Hematopoietic multipotent progenitor cell (in vitro differentiated cells): ENCODE measurements at regions not wholly inside any gene's neighbourhood (a gene's known extent, or its start where the extent isn't known, plus 50 kb on each side); places are given as distances from the start of the nearest gene placed in this dataset.

ENCODE experiments used
- DNase-seq, 3 donors: peaks; one replicate each; pipeline ENCODE4 v3.0.0-alpha.2; 2011 to 2015; ENCODE audit warnings: low read depth in 2 of 3, low spot score in 2 of 3

DNA sequence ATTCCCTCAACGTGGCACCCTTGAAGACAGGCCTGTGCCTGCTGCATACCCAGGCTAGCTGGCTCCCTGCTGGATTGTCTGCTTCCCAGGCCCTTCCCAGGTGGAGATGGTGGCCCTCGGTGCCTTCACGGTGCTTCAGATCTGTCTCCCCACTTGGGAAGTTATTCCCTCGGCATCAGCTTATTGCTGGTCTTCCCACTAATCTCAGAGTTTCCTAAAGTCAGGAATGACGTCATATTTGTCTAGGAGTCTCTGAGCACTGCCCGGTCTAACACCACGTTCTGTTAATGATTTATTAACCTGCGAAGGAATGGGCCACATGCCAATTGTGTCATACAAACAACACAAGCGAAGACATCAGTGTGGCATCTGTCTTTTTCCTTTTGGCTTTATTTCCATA, 269.8 kb upstream of the ID2 start:
- no peak for DNase-seq

DNA sequence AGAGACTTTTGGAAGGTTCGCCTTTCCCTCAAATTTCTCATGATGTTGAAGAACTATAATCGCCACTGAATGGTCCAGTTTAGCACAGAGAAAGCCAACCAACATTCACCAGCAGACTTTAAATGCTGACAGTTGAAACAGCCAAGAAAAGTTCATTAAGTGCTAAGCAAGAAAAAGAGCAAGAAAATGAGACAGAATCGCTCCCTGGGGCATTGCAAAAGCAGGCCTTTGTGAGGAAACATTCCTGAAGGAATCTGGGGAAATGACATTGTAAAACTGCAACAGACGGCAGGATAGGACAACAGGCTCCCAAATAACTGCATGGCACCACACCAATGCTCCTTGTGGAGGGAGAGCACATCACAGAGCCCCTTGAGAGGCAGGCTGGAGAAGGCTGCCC, 269.3 kb upstream of the ID2 start:
- DNase-seq, result no peak

DNA sequence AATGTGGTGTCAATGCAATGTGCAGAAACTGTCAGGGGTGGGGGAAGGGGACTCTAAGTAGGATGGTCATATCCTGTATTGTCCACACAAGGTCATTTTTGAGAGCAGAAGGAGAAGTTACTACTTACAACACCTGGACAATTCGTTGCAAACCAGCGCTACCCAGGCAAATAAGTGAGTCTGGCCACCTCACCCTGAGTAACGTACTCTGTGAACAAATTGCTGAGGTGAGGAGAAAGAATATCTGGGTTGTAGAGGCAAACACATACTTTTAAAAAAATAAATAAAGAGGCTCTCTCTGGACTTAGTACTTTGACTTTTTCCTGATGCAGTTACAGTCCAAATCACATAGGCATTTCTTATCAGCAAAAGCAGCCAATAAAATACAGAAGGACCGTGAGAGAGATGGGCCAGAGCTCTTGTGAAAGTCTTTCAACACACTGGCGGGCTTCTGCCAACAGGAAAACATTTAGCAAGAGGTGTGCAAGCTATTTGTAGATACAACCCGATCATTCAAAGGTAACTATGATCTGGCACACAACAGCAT, 268.2 kb upstream of the ID2 start:
- DNase-seq, result no peak

DNA sequence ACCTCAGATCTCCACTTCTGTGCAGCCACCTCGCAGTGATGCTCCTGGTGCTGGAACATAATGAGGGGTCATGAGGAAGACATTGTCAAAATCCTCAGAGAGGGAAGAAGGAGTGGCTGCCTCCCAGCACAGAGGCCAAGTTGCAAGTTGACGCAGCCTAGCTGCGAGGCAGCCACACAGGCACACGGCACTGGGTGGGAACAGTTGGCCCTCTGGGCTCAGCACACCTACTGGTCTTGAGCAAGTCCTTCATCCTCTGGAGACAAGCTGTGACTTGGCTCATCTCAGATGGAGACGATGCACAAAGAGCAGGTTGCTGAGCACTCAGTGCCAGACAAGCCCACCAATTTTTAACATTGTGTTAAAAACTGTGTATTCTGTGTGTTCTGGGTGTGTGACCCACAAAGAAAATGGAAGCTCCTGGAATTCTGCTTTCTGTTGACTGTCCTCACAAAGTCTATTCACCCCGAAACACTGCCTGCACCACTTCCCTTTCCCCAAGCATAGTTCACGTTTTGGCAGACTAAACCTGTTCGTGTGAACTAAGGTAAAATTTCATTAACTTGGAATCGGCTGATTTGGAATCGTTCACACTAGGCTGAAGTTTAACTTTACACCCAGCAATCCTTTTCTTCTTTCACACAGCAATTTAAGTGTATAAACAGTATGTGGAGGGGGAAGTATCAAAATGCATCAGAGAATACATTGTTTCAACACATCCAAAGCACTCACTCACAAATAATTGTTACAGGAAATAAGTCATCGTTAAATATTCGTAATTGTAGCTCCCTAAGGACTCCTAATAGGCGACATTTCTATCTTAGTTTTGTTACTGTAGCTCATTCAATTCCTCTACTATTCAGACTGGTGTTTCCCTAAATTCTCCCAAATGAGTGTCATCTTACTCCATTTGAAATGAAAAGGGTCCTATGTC, 266.6 kb upstream of the ID2 start:
- DNase-seq, result no peak

DNA sequence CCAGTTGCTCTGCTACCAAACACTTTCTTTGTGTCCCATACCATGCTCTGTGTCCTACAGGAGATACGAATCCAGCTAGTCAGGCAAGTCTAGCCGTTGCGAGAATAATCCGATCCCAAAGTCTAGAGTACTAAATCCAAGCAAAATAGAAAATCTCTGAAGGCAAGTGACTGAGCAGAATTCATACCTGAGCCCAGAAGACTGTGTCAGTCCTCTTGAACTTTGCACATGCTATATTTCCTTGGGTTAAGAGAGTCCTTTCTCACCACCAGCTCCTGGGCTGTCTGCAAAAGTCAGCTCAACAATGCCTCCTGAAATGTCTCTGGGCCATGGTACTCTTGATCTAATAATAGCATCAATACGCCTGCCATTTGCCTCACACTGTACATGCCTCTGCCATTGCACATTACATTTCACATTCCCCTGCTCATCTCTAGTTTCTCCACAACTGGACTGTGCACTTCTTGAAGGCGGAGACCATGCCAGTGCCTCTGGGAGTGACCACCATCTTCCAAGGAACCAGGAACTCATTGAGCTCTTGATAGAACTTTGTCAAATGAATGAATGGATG, 265.8 kb upstream of the ID2 start:
- no peak for DNase-seq

DNA sequence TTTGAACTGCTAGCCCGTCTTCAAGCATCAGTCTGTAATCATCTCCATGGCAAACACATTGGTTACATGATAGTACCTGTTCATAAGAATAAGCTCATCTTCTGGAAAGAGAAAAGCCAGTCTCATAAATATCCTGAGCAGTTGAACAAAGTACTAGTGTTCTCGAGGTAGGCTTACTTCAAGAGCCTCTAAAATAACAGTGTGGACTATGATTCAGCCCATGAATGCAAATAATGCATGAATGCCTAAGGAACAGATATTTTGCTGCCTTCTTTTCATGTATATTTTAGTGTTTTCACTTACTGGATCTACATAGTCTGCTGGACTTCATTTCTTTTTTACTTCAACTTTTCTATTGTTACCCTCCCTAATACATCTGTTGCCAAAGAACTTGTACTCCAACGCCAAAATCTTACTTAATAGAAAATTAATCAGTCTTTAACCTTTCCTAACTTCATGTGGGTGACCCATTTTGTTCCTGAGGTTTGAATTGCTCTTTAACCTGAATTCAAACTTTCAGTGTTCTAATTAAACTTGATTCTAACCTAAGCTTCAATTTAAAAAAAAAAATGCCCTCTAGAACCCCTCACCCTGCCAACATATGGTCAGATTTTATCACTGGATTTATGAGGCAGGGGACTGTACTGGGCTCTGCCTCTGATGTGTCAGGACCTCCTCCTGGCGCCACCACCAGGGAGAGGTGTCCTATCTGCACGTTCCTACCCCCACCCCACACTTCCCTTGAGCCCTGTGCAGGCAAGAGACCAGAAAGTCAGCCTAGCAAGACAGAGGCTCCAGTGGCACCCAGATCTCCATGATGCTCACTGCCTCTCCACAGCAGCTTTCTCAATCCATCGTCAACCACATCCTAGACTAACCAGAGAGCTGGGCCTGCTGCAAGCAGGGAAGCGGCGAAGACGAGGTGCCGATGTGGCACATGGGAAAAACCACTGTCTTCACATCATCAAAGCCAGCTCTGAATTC, 264.7 kb upstream of the ID2 start:
- no peak for DNase-seq

DNA sequence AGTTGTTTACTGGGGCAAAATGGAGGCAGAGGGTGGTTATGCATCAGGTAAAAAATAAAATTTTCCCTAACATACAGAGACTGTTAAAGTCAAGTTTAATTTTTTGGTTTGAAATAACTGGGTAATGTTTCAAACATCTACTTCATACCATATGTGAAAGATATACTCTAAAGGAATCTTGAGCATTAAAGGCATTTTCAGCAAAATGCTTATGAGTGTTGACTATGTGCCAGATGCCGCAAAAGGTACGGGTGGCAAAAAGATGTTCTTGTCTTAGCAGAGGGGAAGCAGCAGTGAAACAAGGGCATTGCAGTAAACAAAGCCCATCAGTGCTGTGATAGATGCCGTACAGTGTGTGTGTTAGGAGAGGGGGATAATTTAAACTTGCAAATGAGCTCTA, 263.1 kb upstream of the ID2 start:
- DNase-seq, result no peak

DNA sequence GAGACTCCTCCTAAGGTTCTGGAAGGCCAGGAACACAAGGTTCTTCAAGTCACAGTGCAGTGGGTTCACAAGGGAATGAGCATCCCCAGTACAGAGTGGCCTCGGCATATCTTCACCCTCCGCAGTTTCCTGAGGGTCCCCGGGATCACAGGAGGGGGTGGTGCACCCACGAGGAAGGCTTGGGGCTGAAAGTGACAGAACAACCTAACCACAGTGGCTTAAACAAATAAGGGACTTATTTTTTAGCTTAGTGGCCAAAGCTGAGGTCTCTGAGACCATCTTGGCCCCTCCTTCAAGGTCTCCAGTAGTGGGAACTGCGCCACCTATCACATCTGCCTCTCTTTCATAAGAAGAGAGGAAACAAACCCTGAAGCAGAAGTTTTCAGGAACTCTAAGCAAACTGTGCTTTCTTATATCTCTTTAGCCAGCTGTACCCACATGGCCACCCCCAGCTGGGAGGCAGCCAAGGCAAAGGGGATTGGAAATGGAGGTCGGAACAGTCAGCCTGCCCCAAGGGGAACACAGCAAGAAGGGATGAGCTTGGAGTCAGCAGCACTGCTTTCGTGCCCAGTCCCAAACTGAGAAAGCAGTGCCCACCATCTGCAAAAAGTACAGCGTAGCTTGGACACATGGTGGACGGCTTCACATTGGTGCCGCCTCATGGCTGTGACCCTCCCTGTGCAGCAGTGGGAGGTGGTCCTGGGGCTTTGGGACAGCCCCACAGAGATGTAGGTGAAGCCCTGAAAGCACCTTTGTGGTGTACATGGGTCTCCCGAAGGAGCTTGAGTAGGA, 260.0 kb upstream of the ID2 start:
- DNase-seq, result peak in 2 of 3 donors; percentile 62 to 88

DNA sequence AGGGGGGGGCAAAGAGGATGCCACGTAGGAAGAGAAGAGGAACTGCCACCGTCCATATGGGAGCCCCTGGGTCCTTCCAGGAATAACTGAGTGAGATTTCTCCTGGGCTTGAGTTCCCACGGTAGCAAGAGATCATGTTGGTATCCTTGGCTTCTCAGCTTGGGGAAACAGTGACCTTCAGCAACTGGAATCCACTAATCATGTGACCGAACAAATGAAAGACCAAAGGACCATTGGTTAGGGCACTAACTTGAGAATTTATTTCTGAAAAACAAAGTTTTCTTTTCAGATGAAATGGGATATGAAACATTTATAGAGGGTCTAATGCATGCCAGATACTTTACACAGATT, 259.4 kb upstream of the ID2 start:
- DNase-seq, result no peak

DNA sequence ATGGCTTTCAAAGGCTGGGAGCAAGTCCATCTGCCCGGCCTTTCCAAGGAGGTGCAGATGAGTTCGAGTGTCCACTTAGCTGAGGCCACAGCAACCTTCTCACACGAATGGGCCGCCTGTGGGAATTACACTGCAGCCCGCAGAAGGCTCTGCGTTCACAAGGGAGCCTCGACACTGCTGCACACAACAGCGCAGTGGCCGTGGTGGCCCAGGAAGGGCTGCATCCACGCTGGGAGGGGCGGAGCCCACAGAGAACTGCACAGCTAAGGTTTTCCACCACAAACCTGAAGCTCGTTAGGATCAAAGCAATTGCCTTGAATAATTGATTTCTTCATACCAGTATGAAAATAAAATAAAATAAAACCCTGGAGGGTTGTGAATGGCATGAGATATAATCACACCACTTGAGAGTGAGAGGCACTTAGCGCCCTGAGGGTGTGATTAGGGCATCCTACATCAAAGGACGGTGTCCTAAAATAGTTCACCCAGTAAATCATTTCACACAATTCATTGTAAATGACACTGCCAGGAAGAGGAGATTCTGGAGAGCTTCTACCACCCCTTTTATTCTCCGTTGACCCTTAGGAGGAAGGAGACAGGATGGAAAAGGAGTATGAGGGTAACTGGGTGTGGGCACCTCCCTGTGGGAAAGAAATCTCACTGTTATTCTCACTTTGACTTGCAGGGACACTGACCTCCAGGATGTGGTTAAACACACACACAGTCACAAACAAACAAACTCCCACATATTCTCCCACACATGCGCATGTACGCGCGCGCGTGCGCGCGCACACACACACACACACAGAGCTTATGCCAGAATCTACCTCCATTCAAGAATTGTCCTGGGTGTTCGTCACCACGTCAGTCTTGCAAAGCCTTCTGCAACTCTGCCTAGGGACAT, 256.6 kb upstream of the ID2 start:
- no peak for DNase-seq

DNA sequence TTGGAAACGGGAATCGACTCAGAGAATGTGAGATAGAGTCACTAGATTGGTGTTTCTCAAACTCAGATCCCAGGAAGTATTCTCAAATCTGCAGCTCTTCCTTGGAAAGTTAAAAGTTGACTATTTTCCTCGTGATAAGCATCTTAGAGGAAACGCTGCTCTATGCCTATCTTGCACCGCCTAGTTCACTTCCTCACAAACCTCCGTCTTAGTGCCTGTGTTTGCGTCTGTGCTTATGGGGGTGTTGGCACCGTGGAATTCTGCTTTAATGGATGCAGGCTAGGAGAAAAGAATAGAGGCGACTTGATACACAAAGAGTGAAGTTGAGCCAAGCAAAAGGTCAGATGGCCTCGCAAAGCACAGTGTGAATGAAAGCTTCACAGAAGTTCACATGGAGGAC, 255.3 kb upstream of the ID2 start:
- no peak for DNase-seq

DNA sequence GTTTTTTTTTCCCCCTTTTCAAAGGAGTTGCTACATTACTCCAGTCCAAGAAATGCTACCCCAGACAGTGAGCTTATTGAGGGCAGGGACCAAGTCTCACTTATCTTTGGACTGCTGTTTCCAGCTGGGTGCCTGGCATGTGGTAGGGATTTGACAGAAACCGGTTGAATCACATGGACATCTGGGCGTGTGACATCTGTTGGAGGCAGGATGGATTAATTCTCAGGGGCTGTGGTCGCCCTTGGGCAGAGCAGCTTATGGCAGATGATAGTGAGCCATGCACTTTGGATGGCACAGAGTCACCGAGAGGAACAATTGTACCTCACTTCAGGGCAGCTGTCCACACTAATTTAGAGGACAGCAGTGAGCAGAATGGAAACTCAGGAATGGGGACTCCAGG, 254.6 kb upstream of the ID2 start:
- DNase-seq, result no peak

DNA sequence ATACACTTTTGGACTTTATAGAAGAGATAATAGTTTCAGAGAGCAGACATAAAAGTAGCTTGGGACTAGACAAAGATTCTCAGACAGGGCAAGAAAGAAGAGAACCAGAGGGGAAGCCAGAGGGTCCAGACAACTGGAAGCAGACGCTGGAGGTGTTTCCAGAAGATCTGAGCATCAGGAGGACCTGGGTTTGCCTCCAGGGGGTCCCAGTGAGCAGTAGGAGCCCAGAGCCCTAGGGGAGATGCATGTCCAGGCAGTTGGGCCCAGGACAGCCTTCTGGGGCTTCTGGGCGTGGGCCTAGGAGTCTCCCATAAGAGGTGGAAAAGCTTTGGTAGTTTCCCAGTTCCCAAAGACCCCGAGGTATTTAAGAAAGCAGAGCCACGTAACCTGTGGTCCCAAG, 251.2 kb upstream of the ID2 start:
- no peak for DNase-seq

DNA sequence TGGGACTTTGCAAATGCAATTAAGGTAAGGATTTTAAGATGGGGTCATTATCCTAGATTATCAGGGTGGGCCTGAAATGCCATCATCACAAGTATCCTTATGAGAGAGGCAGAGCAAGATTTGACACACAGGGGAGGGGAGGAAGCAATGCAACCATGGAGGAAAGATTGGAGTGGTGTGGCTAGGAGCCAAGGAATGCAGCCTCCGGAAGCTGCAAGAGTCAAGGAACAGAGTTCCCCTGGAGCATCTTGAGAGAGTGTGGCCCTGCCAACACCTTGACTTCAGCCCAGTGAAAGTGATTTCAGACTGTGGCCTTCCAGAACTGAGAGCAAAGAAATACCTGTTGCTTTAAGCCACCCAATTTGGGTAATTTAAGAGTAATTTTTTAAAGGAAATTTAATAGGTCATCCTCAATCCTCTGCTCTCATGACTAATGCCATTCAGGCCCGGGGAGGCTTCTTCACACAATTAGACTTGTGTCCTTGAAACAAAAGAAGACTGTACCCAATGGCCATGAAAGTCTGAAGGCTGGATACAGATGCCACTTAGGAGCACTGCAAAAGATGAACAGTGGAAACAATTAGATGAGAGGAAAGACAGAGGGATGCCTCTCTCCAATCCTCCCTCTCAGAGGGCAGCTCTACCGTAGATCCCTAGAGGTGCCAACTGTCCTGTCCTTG, 250.3 kb upstream of the ID2 start:
- DNase-seq, result no peak

DNA sequence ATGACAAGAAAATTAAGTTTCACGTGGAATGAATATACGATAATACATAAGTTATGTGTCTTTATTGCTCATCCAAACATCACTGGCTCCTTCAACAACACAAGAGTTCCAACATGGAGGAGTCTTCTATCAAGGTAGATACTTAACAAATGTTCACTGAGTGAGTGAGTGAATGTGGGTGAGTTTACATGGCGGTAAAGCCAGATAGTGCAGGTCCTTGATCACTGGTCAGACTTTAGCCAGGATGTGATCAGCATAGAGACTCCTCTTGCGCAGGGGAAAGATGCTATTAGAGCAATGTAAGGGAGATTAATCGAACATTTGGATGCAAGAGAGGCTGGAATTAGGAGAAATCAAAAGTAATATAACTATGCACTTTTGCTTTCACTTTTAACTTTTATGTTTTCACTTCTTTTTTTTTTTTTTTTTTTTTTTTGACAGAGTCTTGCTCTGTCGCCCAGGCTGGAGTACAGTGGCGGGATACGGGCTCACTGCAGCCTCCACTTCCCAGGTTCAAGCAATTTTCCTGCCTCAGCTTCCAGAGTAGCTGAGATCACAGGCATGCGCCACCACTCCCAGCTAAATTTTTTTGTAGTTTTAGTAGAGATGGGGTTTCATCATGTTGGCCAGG, 249.0 kb upstream of the ID2 start:
- DNase-seq, result peak in 1 of 3 donors; percentile 23

DNA sequence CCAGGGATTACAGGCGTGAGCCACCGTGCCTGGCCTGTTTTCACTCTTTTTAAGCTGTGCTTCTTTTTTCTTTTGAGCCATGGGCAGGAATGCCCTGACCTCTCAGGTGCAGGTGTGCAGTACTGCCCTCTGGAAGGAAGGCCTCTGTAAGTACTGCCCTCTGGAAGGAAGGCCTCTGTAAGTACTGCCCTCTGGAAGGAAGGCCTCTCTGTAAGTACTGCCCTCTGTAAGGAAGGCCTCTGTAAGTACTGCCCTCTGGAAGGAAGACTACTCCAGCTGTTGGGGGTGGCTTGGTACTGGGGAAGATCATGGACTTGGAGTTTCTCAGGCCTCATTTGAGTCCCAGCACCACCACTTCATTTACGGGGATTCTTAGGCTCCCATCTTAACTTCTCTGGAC, 248.5 kb upstream of the ID2 start:
- DNase-seq, result no peak

DNA sequence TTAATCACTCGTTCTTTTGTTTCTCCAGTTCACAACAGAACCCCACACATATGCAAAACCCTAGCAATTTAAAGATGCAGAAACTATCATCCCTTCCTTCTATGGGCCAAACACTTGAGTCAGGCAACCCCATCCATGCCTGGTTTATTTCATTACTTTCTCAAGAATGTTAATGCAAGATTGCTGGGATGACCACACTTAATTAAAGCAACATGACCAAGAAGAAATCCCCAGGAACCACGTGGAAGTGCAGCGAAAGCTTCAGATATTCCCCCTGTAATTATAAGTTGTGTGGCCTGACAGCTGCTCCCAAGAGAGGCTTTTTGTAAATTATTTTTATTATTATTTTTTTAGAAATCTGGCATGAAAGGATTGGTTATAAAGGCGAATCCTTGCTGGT, 246.2 kb upstream of the ID2 start:
- DNase-seq, result no peak

DNA sequence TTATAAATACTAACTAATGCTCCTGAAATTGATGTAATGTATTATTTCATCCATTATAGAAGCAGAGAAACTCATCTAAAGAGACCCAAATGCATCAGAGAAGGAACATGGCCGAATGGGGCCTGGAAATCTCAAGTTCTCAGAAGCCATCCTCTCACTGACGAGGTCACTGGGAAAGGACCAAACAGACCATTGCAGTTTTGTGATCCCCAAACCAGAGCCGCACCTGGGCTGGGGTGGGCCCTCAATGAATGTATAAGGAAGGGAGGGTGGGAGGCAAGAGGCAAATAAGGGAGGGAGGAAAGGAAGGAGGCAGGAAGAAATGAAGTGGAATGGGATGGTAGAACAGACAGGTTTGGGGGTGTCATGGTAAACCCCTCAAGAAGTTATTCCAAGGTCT, 245.3 kb upstream of the ID2 start:
- no peak for DNase-seq
